ELF-1 (cell line): ENCODE measurements at regions not wholly inside any gene's neighbourhood (a gene's known extent, or its start where the extent isn't known, plus 50 kb on each side); places are given as distances from the start of the nearest gene placed in this dataset.

Experiments
- DNase-seq: peaks from one replicate; pipeline ENCODE4 v3.0.0-alpha.2; 2016; ENCODE audit warnings: low read depth, low spot score

- no peak for DNase-seq
Observed at GRCh38 chr14:98694541-98694940, 577.5 kb downstream of the BCL11B start.

GRCh38 chr14:98695809-98696208 lies 576.2 kb downstream of the BCL11B start:
- DNase-seq: no peak

- no peak for DNase-seq
Observed at GRCh38 chr14:98698341-98698740, 573.7 kb downstream of the BCL11B start.

GRCh38 chr14:98700748-98701147 lies 571.2 kb downstream of the BCL11B start:
- no peak for DNase-seq

GRCh38 chr14:98701377-98701776 lies 570.6 kb downstream of the BCL11B start:
- DNase-seq: peak; percentile 14

- no peak for DNase-seq
Observed at GRCh38 chr14:98704441-98704840, 567.6 kb downstream of the BCL11B start.

GRCh38 chr14:98705871-98706300 lies 566.1 kb downstream of the BCL11B start:
- DNase-seq: no peak

- DNase-seq: no peak
Observed at GRCh38 chr14:98707522-98707921, 564.5 kb downstream of the BCL11B start.

GRCh38 chr14:98708555-98708954 lies 563.4 kb downstream of the BCL11B start:
- DNase-seq: no peak

GRCh38 chr14:98711453-98711852 lies 560.5 kb downstream of the BCL11B start:
- DNase-seq: no peak

GRCh38 chr14:98714626-98715425 lies 557.2 kb downstream of the BCL11B start:
- DNase-seq: no peak

- DNase-seq: no peak
Observed at GRCh38 chr14:98716133-98716532, 555.9 kb downstream of the BCL11B start.

GRCh38 chr14:98721061-98721460 lies 550.9 kb downstream of the BCL11B start:
- no peak for DNase-seq

- peak; percentile 5 for DNase-seq
Observed at GRCh38 chr14:98724734-98725133, 547.3 kb downstream of the BCL11B start.

GRCh38 chr14:98725191-98725590 lies 546.8 kb downstream of the BCL11B start:
- DNase-seq: peak; percentile 21

GRCh38 chr14:98725676-98726075 lies 546.3 kb downstream of the BCL11B start:
- no peak for DNase-seq

GRCh38 chr14:98726585-98727405 lies 545.2 kb downstream of the BCL11B start:
- DNase-seq: no peak

- DNase-seq: no peak
Observed at GRCh38 chr14:98728024-98728423, 544.0 kb downstream of the BCL11B start.

GRCh38 chr14:98728836-98729235 lies 543.2 kb downstream of the BCL11B start:
- DNase-seq: no peak

GRCh38 chr14:98731286-98731685 lies 540.7 kb downstream of the BCL11B start:
- no peak for DNase-seq

GRCh38 chr14:98731701-98732100 lies 540.3 kb downstream of the BCL11B start:
- no peak for DNase-seq

GRCh38 chr14:98733536-98733935 lies 538.5 kb downstream of the BCL11B start:
- DNase-seq: no peak
